ENCODE measurements at regions not wholly inside any gene's neighbourhood (a gene's known extent, or its start where the extent isn't known, plus 50 kb on each side); places are given as distances from the start of the nearest gene placed in this dataset.

- no peak for DNase-seq
Observed at GRCh38 chr2:16181062-16181740, 240.9 kb downstream of the MYCN start.

GRCh38 chr2:16180631-16181030 is 240.3 kb downstream of the MYCN start:
- DNase-seq, result no peak

- DNase-seq, result no peak
Observed at GRCh38 chr2:16179701-16180416, 239.5 kb downstream of the MYCN start.

- no peak for DNase-seq
Observed at GRCh38 chr2:16178551-16179130, 238.3 kb downstream of the MYCN start.

GRCh38 chr2:16177671-16178180 is 237.4 kb downstream of the MYCN start:
- DNase-seq, result no peak

GRCh38 chr2:16176971-16177480 is 236.7 kb downstream of the MYCN start:
- DNase-seq, result no peak

GRCh38 chr2:16175247-16175825 is 235.0 kb downstream of the MYCN start:
- no peak for DNase-seq

- no peak for DNase-seq
Observed at GRCh38 chr2:16174693-16175045, 234.3 kb downstream of the MYCN start.

GRCh38 chr2:16173893-16174692 is 233.7 kb downstream of the MYCN start:
- DNase-seq, result no peak

GRCh38 chr2:16172324-16173175 is 232.2 kb downstream of the MYCN start:
- DNase-seq, result no peak

- DNase-seq, result no peak
Observed at GRCh38 chr2:16171425-16171920, 231.1 kb downstream of the MYCN start.

- no peak for DNase-seq
Observed at GRCh38 chr2:16170675-16171424, 230.5 kb downstream of the MYCN start.

GRCh38 chr2:16169381-16169960 is 229.1 kb downstream of the MYCN start:
- no peak for DNase-seq

GRCh38 chr2:16168506-16169264 is 228.3 kb downstream of the MYCN start:
- DNase-seq, result no peak

GRCh38 chr2:16167870-16168426 is 227.6 kb downstream of the MYCN start:
- DNase-seq, result no peak

- no peak for DNase-seq
Observed at GRCh38 chr2:16167451-16167861, 227.1 kb downstream of the MYCN start.

GRCh38 chr2:16166327-16166981 is 226.1 kb downstream of the MYCN start:
- DNase-seq, result no peak

- no peak for DNase-seq
Observed at GRCh38 chr2:16165518-16166326, 225.4 kb downstream of the MYCN start.
